PC-9 (cell line): ENCODE measurements at regions not wholly inside any gene's neighbourhood (a gene's known extent, or its start where the extent isn't known, plus 50 kb on each side); places are given as distances from the start of the nearest gene placed in this dataset.

Experiments
- BruUV-seq: library from RNA; stranded (reverse); fragments of 400-500 nt; replicated peaks from 2 replicates; lab custom pipeline; 2021; lab: Mats Ljungman, UMichigan
- CTCF ChIA-PET: fragments of 300-600 bp; sonication (Branson Sonifier 250); formaldehyde crosslinking; loops from one replicate; lab custom pipeline; 2022; ENCODE audit warnings: antibody characterized with exemption; lab: Charles Lee
- POLR2A ChIA-PET: fragments of 300-600 bp; sonication (Branson Sonifier 250); formaldehyde crosslinking; loops from one replicate; lab custom pipeline; 2022; ENCODE audit warnings: antibody characterized with exemption; ENCODE audit not compliant: unreplicated experiment; lab: Charles Lee
- DNase-seq, 2 experiments: peaks; one replicate each; pipeline versions ENCODE4 v3.0.0 to v3.0.0-alpha.2; 2015 to 2022; ENCODE audit warnings: mixed read lengths in 1 of 2
- H2AFZ ChIP-seq: fragments of 200-600 bp; sonication (generic); 2 replicates; pipeline ENCODE4 v1.8.1; 2017; ENCODE audit warnings: antibody characterized with exemption
- H3F3A ChIP-seq: fragments of 200-600 bp; sonication (generic); 2 replicates; pipeline ENCODE4 v1.8.1; 2017; ENCODE audit warnings: antibody characterized with exemption, mild to moderate bottlenecking, low read depth; ENCODE audit not compliant: insufficient read depth
- H3K27ac ChIP-seq: fragments of 200-600 bp; sonication (generic); 2 replicates; pipeline ENCODE4 v1.6.1; 2016; ENCODE audit warnings: mixed run types
- H3K27me3 ChIP-seq: fragments of 200-600 bp; sonication (generic); 2 replicates; pipeline ENCODE4 v1.6.1; 2016; ENCODE audit warnings: low read depth, mixed run types; ENCODE audit not compliant: insufficient read depth
- H3K36me3 ChIP-seq: fragments of 200-600 bp; sonication (generic); 2 replicates; pipeline ENCODE4 v1.6.1; 2016; ENCODE audit warnings: low read depth, mixed run types
- H3K4me1 ChIP-seq: fragments of 200-600 bp; sonication (generic); replicated peaks from 2 replicates; pipeline ENCODE4 v1.6.1; 2016; ENCODE audit warnings: mixed run types; ENCODE audit not compliant: insufficient read depth
- H3K4me2 ChIP-seq: fragments of 200-600 bp; sonication (generic); 2 replicates; pipeline ENCODE4 v1.6.1; 2017; ENCODE audit warnings: mixed run types
- H3K4me3 ChIP-seq: fragments of 200-600 bp; sonication (generic); 2 replicates; pipeline ENCODE4 v1.6.1; 2016; ENCODE audit warnings: mixed run types
- H3K79me2 ChIP-seq: fragments of 200-600 bp; sonication (generic); 2 replicates; pipeline ENCODE4 v1.6.1; 2017; ENCODE audit warnings: low read depth, mixed run types
- H3K9me2 ChIP-seq: fragments of 200-600 bp; sonication (generic); 2 replicates; pipeline ENCODE4 v1.8.1; 2017; ENCODE audit warnings: mild to moderate bottlenecking; ENCODE audit not compliant: insufficient read depth
- H3K9me3 ChIP-seq: fragments of 200-600 bp; sonication (generic); 2 replicates; pipeline ENCODE4 v1.8.1; 2016; ENCODE audit warnings: low read depth; ENCODE audit not compliant: insufficient read depth
- H4K20me1 ChIP-seq: fragments of 200-600 bp; sonication (generic); 2 replicates; pipeline ENCODE4 v1.8.1; 2017; ENCODE audit not compliant: insufficient read depth
- CTCF ChIP-seq: fragments of 200-600 bp; sonication (generic); conservative IDR thresholded peaks from 2 replicates; pipeline ENCODE4 v1.6.1; 2017; ENCODE audit warnings: mixed run types, antibody characterized with exemption, mild to moderate bottlenecking, moderate library complexity
- EZH2 ChIP-seq: fragments of 200-600 bp; sonication (generic); IDR thresholded peaks from 2 replicates; pipeline ENCODE4 v1.8.0; 2017; ENCODE audit warnings: antibody characterized with exemption, low read depth
- intact Hi-C: fragments of 100-400 bp; cut with micrococcal nuclease; formaldehyde crosslinking; loops from one replicate; pipeline ENCODE4 v1.10.0; 2022; ENCODE audit not compliant: unreplicated experiment

GRCh38 chr7:113010377-113010776 is 76.2 kb downstream of the GPR85 start:
- DNase-seq = no peak
- no peaks in the 10 kb centered on the region for H3K4me1 ChIP-seq
- POLR2A ChIA-PET = no interaction called here
- no peak overlapping the region for H3K4me3 ChIP-seq
- intact Hi-C loops = loop anchor here (10.0 kb wide), 1 partner anchor 144 kb away; no protein-coding TSS in a partner anchor
- BruUV-seq = no TSS peak
- H3K9me2 ChIP-seq = no peaks in the 10 kb centered on the region
- no peaks in the 10 kb centered on the region for H3K36me3 ChIP-seq
- no peak overlapping the region for H3K27ac ChIP-seq
- CTCF ChIA-PET = no interaction called here
- H3F3A ChIP-seq = no peaks in the 10 kb centered on the region
- TF ChIP-seq CTCF = no peak
- TF ChIP-seq EZH2 = no peak
- H3K27me3 ChIP-seq = no peaks in the 10 kb centered on the region
- no peak overlapping the region for H3K4me2 ChIP-seq
- H2AFZ ChIP-seq = no peak overlapping the region
- no peaks in the 10 kb centered on the region for H3K9me3 ChIP-seq
- H4K20me1 ChIP-seq = no peaks in the 10 kb centered on the region
- no peaks in the 10 kb centered on the region for H3K79me2 ChIP-seq

GRCh38 chr7:113008755-113009154 is 77.9 kb downstream of the GPR85 start:
- intact Hi-C loops = no loop called here
- no peaks in the 10 kb centered on the region for H3F3A ChIP-seq
- H4K20me1 ChIP-seq = no peaks in the 10 kb centered on the region
- no peaks in the 10 kb centered on the region for H3K79me2 ChIP-seq
- no peaks in the 10 kb centered on the region for H3K9me2 ChIP-seq
- no peak overlapping the region for H2AFZ ChIP-seq
- no peaks in the 10 kb centered on the region for H3K27me3 ChIP-seq
- no peak overlapping the region for H3K4me2 ChIP-seq
- H3K4me3 ChIP-seq = no peak overlapping the region
- DNase-seq = no peak
- POLR2A ChIA-PET = interaction anchor here (0.6 kb wide), 1 partner anchor 17 kb away, joined by 4 read pairs; no protein-coding TSS in a partner anchor
- H3K27ac ChIP-seq = no peak overlapping the region
- no TSS peak for BruUV-seq
- no peak for TF ChIP-seq EZH2
- TF ChIP-seq CTCF = no peak
- no peaks in the 10 kb centered on the region for H3K9me3 ChIP-seq
- CTCF ChIA-PET = interaction anchor here (0.8 kb wide), 1 partner anchor 78 kb away, joined by 6 read pairs; the partner anchor contains the start of gene GPR85
- H3K4me1 ChIP-seq = no peaks in the 10 kb centered on the region
- no peaks in the 10 kb centered on the region for H3K36me3 ChIP-seq

GRCh38 chr7:113004726-113005454 is 81.7 kb downstream of the GPR85 start:
- intact Hi-C loops = no loop called here
- Histone ChIP-seq H3K27me3 (no peaks in the 10 kb centered on the region), H3K4me3 (no peak overlapping the region), H3K4me1 (no peaks in the 10 kb centered on the region), H3K79me2 (no peaks in the 10 kb centered on the region), H4K20me1 (no peaks in the 10 kb centered on the region), H3K9me3 (no peaks in the 10 kb centered on the region), H3K36me3 (no peaks in the 10 kb centered on the region), H2AFZ (no peak overlapping the region), H3K9me2 (no peaks in the 10 kb centered on the region), H3F3A (no peaks in the 10 kb centered on the region), H3K27ac (no peak overlapping the region), H3K4me2 (no peak overlapping the region)
- DNase-seq = no peak
- POLR2A ChIA-PET = no interaction called here
- no peak for TF ChIP-seq EZH2
- TF ChIP-seq CTCF = no peak
- no TSS peak for BruUV-seq
- CTCF ChIA-PET = no interaction called here
